NAMALWA (cell line): ENCODE measurements at regions not wholly inside any gene's neighbourhood (a gene's known extent, or its start where the extent isn't known, plus 50 kb on each side); places are given as distances from the start of the nearest gene placed in this dataset.
A peak's percentile ranks its signal among the peaks of the same experiment; 100 is the strongest.

ENCODE experiments used
- DNase-seq: peaks from one replicate; pipeline ENCODE4 v3.0.0-alpha.2; 2015; ENCODE audit warnings: low spot score

DNA sequence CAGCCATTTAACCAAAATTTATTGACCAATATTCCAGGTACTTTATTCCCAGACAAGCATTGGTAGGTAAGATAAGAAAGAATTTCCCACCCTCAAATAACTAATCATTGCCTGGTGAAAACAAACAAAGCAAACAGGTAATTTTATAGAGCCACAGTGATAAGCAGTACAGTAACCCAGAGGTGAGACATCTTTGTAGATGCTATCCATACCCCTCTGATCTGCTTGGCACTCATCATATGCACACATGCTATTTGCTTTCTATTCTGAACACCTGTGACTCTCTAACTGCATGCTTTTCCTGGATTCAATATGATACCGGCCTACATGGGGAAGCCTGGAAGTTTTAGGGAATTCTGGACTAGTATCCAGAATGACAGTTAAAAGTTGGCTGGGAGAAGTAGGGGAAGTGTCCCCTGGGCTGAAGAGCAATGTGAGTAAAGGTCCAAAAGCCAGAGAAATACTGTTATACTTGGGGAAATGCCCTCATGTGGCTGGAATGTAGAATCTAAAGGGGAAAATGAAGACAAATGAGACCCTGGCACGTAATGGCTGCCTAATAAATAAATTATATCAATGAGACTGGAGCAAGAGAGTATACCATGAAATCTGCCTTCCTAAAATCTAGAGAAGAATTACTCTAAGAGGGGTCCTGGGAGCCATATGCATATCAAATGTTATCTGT lies 243.8 kb upstream of the ADAMTSL1 start:
- DNase-seq = no peak

DNA sequence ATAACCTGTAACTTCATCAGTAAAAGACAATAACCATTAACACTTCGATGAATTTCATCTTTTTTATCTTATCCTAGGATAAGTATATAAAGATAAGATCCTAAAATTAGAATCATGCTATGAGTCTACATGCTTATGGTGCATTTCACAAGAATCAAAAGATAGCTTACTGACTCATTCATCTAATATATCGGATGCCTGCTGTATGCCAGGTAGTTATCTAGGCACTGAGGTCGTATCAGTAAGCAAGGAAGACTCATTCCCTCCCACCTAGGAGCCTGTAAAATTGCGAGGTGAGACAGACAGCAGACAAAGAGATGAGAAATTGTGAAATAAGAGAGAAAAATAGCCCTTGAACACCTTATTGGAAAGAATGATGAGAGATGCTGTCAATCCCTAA lies 240.6 kb upstream of the ADAMTSL1 start:
- DNase-seq = no peak

DNA sequence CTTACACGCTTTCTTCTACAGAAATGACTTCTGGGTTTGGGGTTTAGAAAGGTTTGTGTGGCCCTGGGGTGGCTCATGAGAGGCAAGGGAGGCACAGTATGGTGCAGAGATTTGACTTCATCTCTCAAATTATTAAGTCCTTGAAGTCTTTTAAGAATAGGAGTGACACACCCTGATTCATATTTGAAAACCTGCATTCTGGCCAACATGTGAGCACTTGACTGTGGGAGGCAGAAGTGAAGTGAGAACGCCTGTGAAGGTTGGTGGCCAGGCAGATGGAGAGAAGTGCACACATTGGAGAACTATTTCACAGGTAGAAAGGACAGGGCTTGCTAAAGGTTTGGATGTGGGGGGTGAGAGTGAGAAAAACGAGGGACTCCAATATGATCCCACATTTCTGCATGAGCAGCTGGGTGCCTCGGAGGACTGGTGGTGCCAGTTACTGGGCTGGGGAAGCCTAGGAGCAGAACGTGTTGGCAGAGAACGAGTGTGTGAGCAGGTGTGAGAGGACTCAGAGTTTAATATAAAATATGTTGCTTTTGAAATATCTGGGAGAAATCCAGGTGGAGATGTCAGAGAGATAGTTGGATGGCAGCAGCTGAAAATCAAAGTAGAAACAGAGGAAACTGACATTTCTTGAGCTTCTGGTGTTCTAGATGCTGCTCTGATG lies 240.0 kb upstream of the ADAMTSL1 start:
- DNase-seq = no peak

DNA sequence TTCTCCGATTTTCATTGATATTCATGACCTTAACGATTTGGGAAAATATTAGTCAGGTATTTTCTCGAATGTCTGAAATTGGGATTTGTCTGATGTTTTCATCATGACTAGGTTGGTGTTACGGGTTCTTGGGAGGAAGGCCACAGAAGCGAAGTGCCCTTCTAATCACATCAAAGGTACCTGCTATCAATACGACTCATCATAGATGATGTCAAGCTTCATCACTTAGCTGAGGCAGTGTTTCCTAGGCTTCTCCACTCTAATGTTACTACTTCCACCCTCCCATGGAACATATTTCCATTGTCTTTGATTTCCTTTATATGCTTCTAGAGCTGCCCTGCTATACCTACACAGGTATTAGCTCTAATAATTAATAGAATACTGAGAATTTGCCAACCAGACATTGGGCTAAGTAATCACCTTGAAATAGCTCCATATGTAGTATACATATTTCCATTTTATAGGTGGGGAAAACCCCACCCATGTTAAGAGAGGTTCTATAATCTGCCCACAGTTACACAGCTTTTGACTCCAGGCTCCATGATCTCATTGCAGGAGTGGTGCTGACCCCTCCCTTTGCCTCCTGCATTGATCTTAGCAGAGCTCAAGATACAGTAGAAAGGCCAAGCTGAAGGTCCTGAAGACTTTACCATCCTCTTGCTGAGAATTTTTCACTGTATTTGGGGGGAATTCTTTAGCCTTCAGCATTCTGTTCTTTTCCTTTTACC lies 238.6 kb upstream of the ADAMTSL1 start:
- no peak for DNase-seq

DNA sequence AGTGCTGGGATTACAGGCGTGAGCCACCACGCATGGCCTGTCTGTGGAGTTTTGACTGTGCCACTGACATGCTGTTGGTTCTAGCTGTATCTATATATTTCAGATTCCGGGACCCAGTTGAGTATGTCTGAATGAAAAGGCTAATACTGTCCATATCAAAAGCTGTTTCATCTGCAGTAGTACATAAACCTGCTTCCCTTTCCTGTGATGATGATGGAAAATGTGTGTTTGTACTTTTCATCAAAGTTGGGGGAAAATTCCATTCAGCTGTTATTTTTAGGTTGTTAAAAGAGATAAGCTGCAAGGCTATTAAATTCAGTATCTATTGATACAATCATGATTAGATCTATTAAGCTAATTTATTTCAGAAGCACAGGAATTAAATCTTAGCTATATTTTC lies 237.6 kb upstream of the ADAMTSL1 start:
- DNase-seq = no peak

DNA sequence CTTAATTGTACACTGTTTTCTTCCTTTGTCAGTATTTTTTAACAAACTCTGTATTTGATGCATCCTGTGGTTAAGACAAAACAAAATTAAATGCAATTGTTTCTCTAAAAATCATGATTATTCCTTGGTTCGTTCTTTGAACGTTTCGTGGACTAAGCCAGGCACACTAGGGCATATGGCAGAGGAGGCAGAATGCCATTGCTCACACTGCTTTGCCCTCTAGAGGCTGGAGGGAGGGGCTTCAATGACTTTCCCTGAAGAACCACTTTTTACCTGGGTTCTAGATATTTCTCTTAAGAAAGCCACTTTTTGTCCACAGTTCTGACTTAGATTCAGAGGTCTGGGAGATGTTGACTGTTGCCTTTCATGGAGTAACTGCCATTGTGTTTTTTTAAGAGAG lies 236.2 kb upstream of the ADAMTSL1 start:
- DNase-seq = no peak

DNA sequence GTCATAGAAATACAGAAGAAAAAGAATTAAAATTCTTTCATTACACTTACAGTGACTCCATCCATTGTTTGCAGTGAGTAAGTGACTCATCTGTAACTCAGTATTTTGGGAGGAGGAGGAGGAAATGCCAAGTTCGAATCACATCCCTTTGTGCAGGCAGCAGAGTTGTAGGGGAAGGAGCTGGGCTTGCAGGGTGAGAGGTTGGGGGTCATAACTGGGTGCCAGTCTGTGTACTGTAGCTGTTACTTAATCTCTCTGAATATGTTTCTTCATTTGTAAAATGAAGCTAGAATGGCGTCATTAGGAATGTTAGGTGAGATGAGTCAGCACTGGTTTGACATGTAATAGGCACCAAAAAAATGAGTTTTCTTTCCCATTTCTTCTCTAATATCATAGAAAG lies 235.7 kb upstream of the ADAMTSL1 start:
- no peak for DNase-seq

DNA sequence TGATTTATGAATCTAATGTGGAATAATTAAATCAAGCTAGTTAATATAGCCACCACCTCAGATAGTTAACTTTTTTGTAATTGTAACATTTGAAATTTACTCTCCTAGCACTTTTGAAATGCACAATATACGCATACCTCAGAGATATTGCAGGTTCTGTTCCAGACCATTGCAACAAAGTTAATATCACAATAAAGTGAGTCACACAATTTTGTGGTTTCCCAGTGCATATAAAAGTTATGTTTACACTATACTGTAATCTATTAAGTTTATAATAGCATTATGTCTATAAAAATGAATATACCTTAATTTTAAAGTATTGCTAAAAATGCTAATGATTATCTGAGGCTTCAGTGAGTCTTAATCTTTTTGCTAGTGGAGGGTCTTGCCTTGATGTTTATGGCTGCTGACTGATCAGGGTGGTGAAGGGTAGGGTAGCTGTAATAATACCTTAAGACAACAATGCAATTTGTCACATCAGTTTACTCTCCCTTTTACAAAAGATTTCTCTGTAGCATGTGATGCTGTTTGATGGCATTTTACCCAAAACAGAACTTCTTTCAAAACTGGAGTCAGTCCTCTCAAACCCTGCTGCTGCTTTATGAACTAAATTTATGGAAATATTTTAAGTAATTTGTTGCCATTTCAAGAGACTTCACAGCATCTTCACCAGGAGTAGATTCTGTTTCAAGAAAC lies 235.1 kb upstream of the ADAMTSL1 start:
- no peak for DNase-seq

DNA sequence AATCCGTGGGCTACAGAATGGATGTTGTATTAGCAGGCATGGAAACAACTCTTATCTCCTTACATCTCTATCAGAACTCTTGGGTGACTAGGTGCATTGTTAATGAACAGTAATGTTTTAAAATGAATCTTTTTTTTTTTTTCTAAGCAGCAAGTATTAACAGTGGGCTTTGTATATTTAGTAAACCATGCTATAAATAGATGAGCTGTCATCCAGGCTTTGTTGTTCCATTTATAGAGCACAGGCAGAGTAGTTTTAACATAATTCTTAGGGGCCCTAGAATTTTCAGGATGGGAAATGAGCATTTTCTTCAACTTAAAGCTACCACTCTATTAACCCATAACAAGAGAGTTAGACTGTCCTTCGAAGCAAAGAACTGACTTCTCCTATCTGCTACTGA lies 233.7 kb upstream of the ADAMTSL1 start:
- DNase-seq = no peak

DNA sequence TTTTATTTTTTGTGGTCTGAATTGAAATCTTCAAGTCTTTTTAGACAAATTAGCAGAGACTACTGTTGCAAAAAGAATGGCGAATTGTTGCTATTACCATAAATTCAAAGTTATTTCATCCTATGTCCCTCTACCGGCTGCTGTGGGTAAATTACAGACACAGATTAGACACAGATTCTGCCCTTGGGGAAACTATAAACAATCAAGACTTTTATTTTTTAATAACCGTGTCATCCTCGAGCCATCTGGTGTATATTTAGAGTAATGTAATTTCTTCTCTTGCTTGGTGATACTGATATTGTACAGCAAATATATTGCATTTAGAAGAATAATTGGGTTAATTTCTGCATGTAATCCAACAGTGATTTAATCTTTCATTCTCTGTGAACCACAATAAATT lies 228.0 kb upstream of the ADAMTSL1 start:
- DNase-seq = no peak

DNA sequence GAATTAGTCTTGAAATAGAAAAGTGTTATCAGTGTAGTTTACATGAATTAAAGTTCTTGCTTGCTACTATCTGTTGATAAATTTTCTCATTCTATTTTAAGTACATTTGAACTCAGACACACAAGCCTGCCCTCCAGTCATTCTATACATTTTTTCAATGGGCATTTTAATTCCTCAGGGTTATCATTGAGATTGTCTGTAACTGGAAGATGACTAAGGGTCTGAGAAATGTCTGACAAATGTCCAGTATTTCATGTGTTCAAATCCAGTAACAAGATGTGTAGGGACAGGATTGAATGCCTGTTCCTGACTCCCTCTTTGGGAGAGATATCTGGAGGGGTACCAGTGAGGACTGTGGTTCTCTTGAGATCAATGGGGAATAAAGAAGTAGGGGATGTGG lies 223.9 kb upstream of the ADAMTSL1 start:
- DNase-seq = no peak

DNA sequence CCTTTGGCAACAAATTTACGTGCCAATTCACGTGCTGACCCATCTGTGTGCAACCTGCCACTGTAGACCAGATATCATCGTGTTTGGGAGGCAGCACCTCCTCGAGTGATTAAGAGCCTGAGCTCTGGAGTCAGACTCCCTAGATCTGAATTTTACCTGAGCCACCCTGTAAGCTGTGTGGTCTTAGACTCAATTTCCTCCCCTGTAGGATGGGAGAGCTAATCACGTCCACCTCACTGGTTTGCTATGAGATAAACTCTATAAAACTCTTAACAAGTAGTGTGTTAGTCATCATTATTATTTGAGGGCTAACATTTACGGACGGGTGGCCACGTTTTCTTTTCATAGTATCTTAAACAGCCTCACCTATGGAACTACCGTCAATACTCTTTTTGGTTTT lies 220.0 kb upstream of the ADAMTSL1 start:
- DNase-seq = no peak

DNA sequence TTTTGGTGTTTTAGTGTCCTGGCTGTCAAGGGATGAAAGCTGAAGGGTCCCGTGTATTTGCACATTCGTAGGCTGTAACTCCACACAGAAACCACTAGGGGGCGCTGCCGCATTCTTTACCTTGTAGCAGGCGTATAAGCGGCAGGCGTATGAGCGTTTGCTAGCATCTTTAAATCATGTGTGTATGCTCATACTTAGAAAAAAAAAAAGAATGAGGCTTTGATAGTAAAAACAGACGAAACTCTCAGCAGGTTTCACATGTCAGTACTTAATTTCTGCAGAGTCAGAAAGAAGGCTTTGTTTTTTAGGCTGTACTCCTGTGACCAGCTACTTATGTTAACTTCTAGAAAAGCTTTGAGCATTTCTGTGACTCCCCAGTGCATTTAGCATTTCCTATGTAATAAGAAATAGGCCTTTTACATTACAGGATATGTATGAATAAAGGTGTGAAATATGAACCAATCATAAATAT lies 218.8 kb upstream of the ADAMTSL1 start:
- peak; percentile 84 for DNase-seq

DNA sequence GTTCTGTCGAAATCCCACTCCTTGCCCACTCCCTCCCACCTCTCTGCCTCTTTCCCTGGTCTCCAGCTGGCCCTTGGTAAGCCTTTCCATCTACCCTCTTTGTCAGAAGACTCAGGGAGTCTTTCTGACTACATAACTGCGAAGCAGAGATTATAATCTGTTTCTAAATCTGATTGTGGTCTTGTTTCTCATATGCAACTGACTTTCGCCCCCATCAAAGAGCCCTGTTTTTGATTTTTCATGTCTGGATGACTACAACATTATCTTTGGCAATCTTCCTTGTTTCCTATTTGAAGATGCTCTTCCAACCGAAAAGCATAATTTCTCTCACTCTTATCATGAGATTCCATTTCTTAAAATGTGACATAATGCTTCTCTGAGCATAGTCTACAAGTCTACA lies 218.2 kb upstream of the ADAMTSL1 start:
- no peak for DNase-seq

DNA sequence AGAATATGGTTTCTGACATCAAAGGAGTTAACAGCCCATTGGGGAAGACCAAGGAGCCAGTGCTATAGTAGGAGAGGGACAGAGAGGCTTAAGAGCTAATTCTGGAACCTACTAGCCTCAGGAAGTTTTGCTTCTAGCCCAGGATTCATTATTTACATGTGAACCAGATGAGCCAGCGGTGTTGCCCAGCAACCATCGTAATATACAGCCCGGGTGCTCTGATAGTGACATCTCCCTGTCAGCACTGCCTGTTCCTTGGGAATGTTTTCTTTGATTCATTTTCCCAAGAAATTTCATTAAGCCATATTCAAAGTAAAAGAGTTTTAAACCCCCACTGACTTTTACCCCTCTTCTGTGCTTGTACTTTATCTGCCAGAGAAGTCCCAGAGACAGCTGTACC lies 217.4 kb upstream of the ADAMTSL1 start:
- no peak for DNase-seq

DNA sequence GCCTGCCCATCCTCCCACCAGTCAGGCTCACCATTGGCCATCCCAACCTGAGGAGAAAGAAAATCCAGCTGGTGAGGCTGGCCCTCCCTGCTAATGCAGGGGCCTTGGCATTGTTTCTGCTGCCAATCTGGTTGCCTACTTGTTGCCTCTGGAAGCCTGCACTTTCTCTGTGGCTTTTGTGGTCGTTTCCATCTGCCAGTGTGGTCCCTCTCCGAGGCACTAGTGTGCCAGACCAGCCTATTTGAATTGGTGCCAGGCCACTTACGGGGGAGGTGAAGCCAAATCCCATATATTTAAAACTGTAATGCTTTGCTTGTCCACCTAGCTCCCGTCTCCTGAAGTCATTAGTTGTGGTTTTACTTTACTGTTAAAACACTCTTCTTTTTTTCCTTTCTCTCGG lies 213.4 kb upstream of the ADAMTSL1 start:
- DNase-seq = no peak

DNA sequence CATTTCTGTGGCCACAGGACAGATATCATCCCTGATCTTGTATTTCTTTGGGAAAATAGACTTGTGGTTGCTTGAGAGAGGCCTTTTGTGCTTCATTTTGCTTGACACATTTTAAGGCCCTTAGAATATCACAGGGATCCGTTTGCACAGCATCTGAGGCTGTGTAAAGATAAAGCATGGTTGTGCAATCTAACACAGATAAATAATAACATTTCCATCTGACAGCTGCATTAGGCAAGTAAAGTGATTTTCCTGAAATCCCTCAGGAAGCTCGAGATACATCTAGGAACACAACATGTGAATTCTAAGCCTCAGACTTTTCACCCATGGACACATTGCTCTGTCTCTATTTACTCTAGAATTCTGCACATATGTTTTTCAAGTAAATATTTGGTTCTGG lies 212.8 kb upstream of the ADAMTSL1 start:
- DNase-seq = no peak

DNA sequence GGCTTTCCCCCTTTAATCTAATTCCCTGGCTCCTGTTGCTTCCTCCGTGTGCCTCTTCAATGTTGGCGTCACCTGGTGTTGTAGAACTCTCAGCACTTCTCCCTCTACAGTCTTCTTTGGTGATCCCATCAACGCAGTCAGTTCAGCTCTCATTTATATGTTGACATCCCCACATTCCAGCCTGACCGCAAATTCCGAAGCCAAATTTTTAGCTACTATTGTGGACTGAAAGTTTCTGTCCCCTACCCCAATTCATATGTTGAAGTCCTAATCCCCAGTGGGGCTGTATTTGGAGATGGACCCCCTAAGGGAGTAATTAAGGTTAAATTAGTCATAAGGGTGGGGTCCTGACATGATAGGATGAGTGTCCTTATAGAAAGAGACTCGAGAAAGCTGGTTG lies 210.6 kb upstream of the ADAMTSL1 start:
- DNase-seq = no peak

DNA sequence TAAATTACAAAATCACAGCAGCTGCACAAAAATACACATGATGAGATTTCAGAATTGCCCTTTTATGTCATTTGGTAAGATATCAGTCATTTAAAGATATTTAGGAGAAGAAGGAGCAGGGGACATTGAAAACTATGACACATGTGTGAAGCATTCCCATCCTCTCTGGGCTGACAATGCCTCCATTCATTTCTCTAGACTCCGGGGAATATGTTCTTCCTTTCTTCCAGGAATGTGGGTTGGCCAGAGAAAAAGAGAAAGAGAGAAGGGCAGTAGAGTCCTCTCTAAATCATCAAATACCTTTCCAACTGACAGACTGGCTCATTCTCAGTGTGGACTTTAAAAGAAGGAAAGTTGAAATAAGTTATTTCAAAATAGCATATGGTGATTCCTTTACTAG lies 205.6 kb upstream of the ADAMTSL1 start:
- no peak for DNase-seq

DNA sequence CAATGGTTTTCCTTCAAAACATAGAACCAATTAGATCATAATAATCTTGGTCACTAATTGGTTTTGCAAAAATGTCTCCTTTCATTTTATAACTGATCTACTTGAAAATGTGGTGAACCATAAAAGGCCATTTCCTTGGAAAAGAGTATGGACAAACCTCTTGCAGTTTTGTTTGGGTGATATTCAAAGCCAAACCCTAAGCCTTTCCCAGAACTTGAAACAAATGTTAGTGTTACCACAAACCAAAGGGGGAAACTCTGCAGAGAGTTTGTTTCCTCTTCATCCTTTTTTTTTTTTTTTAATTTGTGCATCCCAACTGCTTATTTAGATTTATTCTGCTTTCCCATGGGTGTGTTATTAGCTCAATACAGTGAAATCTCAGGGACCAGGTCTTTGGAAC lies 204.4 kb upstream of the ADAMTSL1 start:
- DNase-seq = no peak

DNA sequence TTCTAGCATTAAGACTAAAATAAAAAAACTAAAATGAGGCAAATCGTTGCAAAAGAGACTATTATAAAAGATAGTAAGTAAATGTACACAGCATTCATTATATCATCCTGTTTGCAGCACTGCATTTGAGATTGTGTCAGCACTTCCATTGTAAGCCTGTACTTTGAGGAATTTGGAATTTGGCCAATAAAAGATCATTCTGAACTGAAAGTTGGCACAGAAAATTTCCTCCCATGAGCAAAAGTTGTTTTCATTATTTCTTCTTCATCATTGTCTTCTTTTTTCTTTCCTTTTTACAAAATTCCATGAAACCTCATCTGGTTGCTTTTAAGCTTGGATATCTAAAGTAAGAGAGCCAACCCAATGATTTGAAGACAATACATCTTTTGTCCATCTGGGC lies 199.3 kb upstream of the ADAMTSL1 start:
- no peak for DNase-seq

DNA sequence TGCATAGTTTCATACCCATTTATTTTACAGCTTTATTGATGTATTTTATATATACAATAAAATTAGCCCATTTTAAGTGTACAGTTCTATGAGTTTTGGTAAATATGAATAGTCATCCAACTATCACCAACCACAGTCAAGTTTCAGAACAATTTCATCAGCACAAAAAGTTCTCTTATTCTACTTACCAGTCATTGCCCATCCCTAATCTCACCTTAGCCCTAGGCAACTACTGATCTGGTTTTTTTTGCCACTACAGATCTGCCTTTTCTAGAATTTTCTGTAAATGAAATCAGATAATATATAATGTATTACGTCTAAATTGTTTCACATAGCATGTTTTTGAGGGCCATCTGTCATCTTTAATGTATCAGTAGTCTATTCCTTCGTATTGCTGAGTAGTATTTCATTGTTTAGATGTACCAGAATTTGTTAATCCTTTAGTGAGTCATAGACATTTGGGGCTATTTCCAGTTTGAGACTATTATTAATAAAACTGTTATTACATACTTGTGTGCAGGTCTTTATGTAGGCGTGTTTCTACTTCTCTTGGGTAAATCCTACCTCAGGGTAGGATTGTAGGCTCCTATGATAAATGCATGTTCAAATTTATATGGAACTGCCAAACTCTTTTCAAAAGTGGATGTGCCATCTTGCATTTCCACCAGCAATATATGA lies 198.5 kb upstream of the ADAMTSL1 start:
- DNase-seq = no peak
